ENCODE measurements at regions not wholly inside any gene's neighbourhood (a gene's known extent, or its start where the extent isn't known, plus 50 kb on each side); places are given as distances from the start of the nearest gene placed in this dataset.
A peak's percentile ranks its signal among the peaks of the same experiment; 100 is the strongest.

GRCh38 chr1:166700696-166701095 is 138.6 kb upstream of the POGK start:
- peak in 1 of 2 experiments; percentile 10 for DNase-seq

- DNase-seq: no peak
These were observed 137.6 kb upstream of the POGK start for GRCh38 chr1:166701603-166702100.

GRCh38 chr1:166703141-166703540 is 136.1 kb upstream of the POGK start:
- no peak for DNase-seq

GRCh38 chr1:166703726-166704462 is 135.4 kb upstream of the POGK start:
- DNase-seq: no peak

GRCh38 chr1:166705376-166706289 is 133.6 kb upstream of the POGK start:
- no peak for DNase-seq

GRCh38 chr1:166716620-166717019 is 122.7 kb upstream of the POGK start:
- no peak for DNase-seq

- no peak for DNase-seq
These were observed 118.1 kb upstream of the POGK start for GRCh38 chr1:166721145-166721544.

GRCh38 chr1:166730299-166730888 is 108.9 kb upstream of the POGK start:
- no peak for DNase-seq

GRCh38 chr1:166738140-166738539 is 101.1 kb upstream of the POGK start:
- DNase-seq: no peak

- DNase-seq: no peak
These were observed 100.4 kb upstream of the POGK start for GRCh38 chr1:166738873-166739272.

GRCh38 chr1:166740668-166741276 is 98.5 kb upstream of the POGK start:
- DNase-seq: no peak

GRCh38 chr1:166763318-166763717 is 76.0 kb upstream of the POGK start:
- DNase-seq: no peak

- no peak for DNase-seq
These were observed 72.3 kb upstream of the POGK start for GRCh38 chr1:166766942-166767341.

- peak in 1 of 2 experiments; percentile 14 for DNase-seq
These were observed 54.6 kb upstream of the POGK start for GRCh38 chr1:166784646-166785045.

GRCh38 chr1:166785987-166786386 is 53.3 kb upstream of the POGK start:
- no peak for DNase-seq

GRCh38 chr1:166789286-166789685 is 50.0 kb upstream of the POGK start:
- DNase-seq: no peak

Data from NCI-H526 (cell line).